ENCODE measurements at regions not wholly inside any gene's neighbourhood (a gene's known extent, or its start where the extent isn't known, plus 50 kb on each side); places are given as distances from the start of the nearest gene placed in this dataset.
"Not testable (repeated sequence)": the region's sequence is repeated elsewhere in the genome, so short reads cannot be mapped to it uniquely, and the experiment has no call there.

- no peak overlapping the region for H3K9ac ChIP-seq (ENCODE audit: low read depth, low read length)
- no peak overlapping the region for H3K4me3 ChIP-seq (ENCODE audit: low read depth, low read length)
Observed at GRCh38 chr12:38204831-38205230, 111.7 kb upstream of the ALG10B start.

GRCh38 chr12:38222011-38222410 is 94.6 kb upstream of the ALG10B start:
- Histone ChIP-seq H3K27ac (ENCODE audit: low read depth, low read length) (no peak overlapping the region), H3K9me3 (ENCODE audit: control insufficient read depth, insufficient read depth, low read length) (peaks cover 63% of the 10 kb centered on the region)

More at GRCh38 chr12:38204831-38205230, 111.7 kb upstream of the ALG10B start:
- Histone ChIP-seq H3K27ac (ENCODE audit: low read depth, low read length) (no peak overlapping the region), H3K9me3 (ENCODE audit: control insufficient read depth, insufficient read depth, low read length) (peaks cover 69% of the 10 kb centered on the region), H3K36me3 (ENCODE audit: control insufficient read depth, insufficient read depth, low read length) (no peaks in the 10 kb centered on the region), H3K4me1 (ENCODE audit: control insufficient read depth, insufficient read depth, low read length) (no peaks in the 10 kb centered on the region), H3K27me3 (ENCODE audit: control insufficient read depth, insufficient read depth, low read length) (no peaks in the 10 kb centered on the region)

GRCh38 chr12:38238328-38238727 is 78.2 kb upstream of the ALG10B start:
- not testable (repeated sequence) for H3K27ac ChIP-seq (ENCODE audit: low read depth, low read length); H3K36me3 ChIP-seq (ENCODE audit: control insufficient read depth, insufficient read depth, low read length); H3K4me1 ChIP-seq (ENCODE audit: control insufficient read depth, insufficient read depth, low read length); H3K4me3 ChIP-seq (ENCODE audit: low read depth, low read length); H3K27me3 ChIP-seq (ENCODE audit: control insufficient read depth, insufficient read depth, low read length); H3K9ac ChIP-seq (ENCODE audit: low read depth, low read length)
- H3K9me3 ChIP-seq (ENCODE audit: control insufficient read depth, insufficient read depth, low read length) = peaks cover 82% of the 10 kb centered on the region

More at GRCh38 chr12:38222011-38222410, 94.6 kb upstream of the ALG10B start:
- H3K4me3 ChIP-seq (ENCODE audit: low read depth, low read length) = no peak overlapping the region
- H3K4me1 ChIP-seq (ENCODE audit: control insufficient read depth, insufficient read depth, low read length) = no peaks in the 10 kb centered on the region
- H3K27me3 ChIP-seq (ENCODE audit: control insufficient read depth, insufficient read depth, low read length) = no peaks in the 10 kb centered on the region
- no peak overlapping the region for H3K9ac ChIP-seq (ENCODE audit: low read depth, low read length)
- H3K36me3 ChIP-seq (ENCODE audit: control insufficient read depth, insufficient read depth, low read length) = no peaks in the 10 kb centered on the region

- no peaks in the 10 kb centered on the region for H3K4me1 ChIP-seq (ENCODE audit: control insufficient read depth, insufficient read depth, low read length)
- H3K36me3 ChIP-seq (ENCODE audit: control insufficient read depth, insufficient read depth, low read length) = no peaks in the 10 kb centered on the region
- no peaks in the 10 kb centered on the region for H3K27me3 ChIP-seq (ENCODE audit: control insufficient read depth, insufficient read depth, low read length)
- H3K9me3 ChIP-seq (ENCODE audit: control insufficient read depth, insufficient read depth, low read length) = peaks cover 91% of the 10 kb centered on the region
- H3K9ac ChIP-seq (ENCODE audit: low read depth, low read length) = no peak overlapping the region
- no peak overlapping the region for H3K4me3 ChIP-seq (ENCODE audit: low read depth, low read length)
- no peak overlapping the region for H3K27ac ChIP-seq (ENCODE audit: low read depth, low read length)
Observed at GRCh38 chr12:38253778-38254177, 62.8 kb upstream of the ALG10B start.

- H3K4me3 ChIP-seq (ENCODE audit: low read depth, low read length) = no peak overlapping the region
- no peak overlapping the region for H3K27ac ChIP-seq (ENCODE audit: low read depth, low read length)
- H3K9ac ChIP-seq (ENCODE audit: low read depth, low read length) = no peak overlapping the region
- no peaks in the 10 kb centered on the region for H3K27me3 ChIP-seq (ENCODE audit: control insufficient read depth, insufficient read depth, low read length)
- peaks cover 84% of the 10 kb centered on the region for H3K9me3 ChIP-seq (ENCODE audit: control insufficient read depth, insufficient read depth, low read length)
- H3K36me3 ChIP-seq (ENCODE audit: control insufficient read depth, insufficient read depth, low read length) = no peaks in the 10 kb centered on the region
- no peaks in the 10 kb centered on the region for H3K4me1 ChIP-seq (ENCODE audit: control insufficient read depth, insufficient read depth, low read length)
Observed at GRCh38 chr12:38258411-38258810, 58.2 kb upstream of the ALG10B start.
